ENCODE measurements at regions not wholly inside any gene's neighbourhood (a gene's known extent, or its start where the extent isn't known, plus 50 kb on each side); places are given as distances from the start of the nearest gene placed in this dataset.

GRCh38 chr9:38259519-38260218 lies 132.8 kb upstream of the ALDH1B1 start:
- Histone ChIP-seq H4K20me1 (no peaks in the 10 kb centered on the region), H3K36me3 (no peaks in the 10 kb centered on the region)
- TF ChIP-seq Cebpa-rat (IDR thresholded peaks at IDR 0.05) = no peak

GRCh38 chr9:38259056-38259455 lies 133.4 kb upstream of the ALDH1B1 start:
- Histone ChIP-seq H3K9ac (no peak overlapping the region), H3K4me1 (no peaks in the 10 kb centered on the region), H3K4me2 (no peak overlapping the region), H4K20me1 (no peaks in the 10 kb centered on the region), H3K27me3 (no peaks in the 10 kb centered on the region), H3K27ac (no peak overlapping the region), H3K9me3 (peaks cover 3% of the 10 kb centered on the region; the same call in 1 of the 2 replicates), H3K36me3 (no peaks in the 10 kb centered on the region), H3K4me3 (no peak overlapping the region)
- TF ChIP-seq Cebpa-rat (IDR thresholded peaks at IDR 0.05) = no peak

More at GRCh38 chr9:38259519-38260218, 132.8 kb upstream of the ALDH1B1 start:
- peaks cover 7% of the 10 kb centered on the region; the same call in 1 of the 2 replicates for H3K9me3 ChIP-seq
- no peak overlapping the region for H3K4me3 ChIP-seq
- H3K9ac ChIP-seq = no peak overlapping the region
- H3K4me2 ChIP-seq = no peak overlapping the region
- H3K4me1 ChIP-seq = no peaks in the 10 kb centered on the region
- no peaks in the 10 kb centered on the region for H3K27me3 ChIP-seq
- H3K27ac ChIP-seq = no peak overlapping the region

- no peak for TF ChIP-seq Cebpa-rat (IDR thresholded peaks at IDR 0.05)
- no peak overlapping the region for H3K4me2 ChIP-seq
- H3K27ac ChIP-seq = no peak overlapping the region
- H3K9ac ChIP-seq = no peak overlapping the region
- no peaks in the 10 kb centered on the region for H4K20me1 ChIP-seq
- H3K4me3 ChIP-seq = no peak overlapping the region
- H3K27me3 ChIP-seq = no peaks in the 10 kb centered on the region
- no peaks in the 10 kb centered on the region for H3K9me3 ChIP-seq
- no peaks in the 10 kb centered on the region for H3K36me3 ChIP-seq
- H3K4me1 ChIP-seq = no peaks in the 10 kb centered on the region
Observed at GRCh38 chr9:38257626-38258215, 134.8 kb upstream of the ALDH1B1 start.

GRCh38 chr9:38256461-38256860 lies 136.0 kb upstream of the ALDH1B1 start:
- Histone ChIP-seq H3K27me3 (no peaks in the 10 kb centered on the region), H3K27ac (no peak overlapping the region), H3K4me1 (no peaks in the 10 kb centered on the region), H4K20me1 (no peaks in the 10 kb centered on the region), H3K9me3 (no peaks in the 10 kb centered on the region), H3K9ac (no peak overlapping the region), H3K36me3 (no peaks in the 10 kb centered on the region), H3K4me3 (no peak overlapping the region), H3K4me2 (no peak overlapping the region)
- no peak for TF ChIP-seq Cebpa-rat (IDR thresholded peaks at IDR 0.05)

GRCh38 chr9:38255599-38255998 lies 136.9 kb upstream of the ALDH1B1 start:
- H3K4me3 ChIP-seq = no peak overlapping the region
- H3K4me1 ChIP-seq = no peaks in the 10 kb centered on the region
- H4K20me1 ChIP-seq = no peaks in the 10 kb centered on the region
- H3K9me3 ChIP-seq = no peaks in the 10 kb centered on the region
- no peaks in the 10 kb centered on the region for H3K36me3 ChIP-seq
- TF ChIP-seq Cebpa-rat (IDR thresholded peaks at IDR 0.05) = no peak
- H3K27me3 ChIP-seq = no peaks in the 10 kb centered on the region
- no peak overlapping the region for H3K4me2 ChIP-seq
- no peak overlapping the region for H3K27ac ChIP-seq
- no peak overlapping the region for H3K9ac ChIP-seq

GRCh38 chr9:38254756-38255155 lies 137.7 kb upstream of the ALDH1B1 start:
- no peak for TF ChIP-seq Cebpa-rat (IDR thresholded peaks at IDR 0.05)
- no peak overlapping the region for H3K27ac ChIP-seq
- no peaks in the 10 kb centered on the region for H3K4me1 ChIP-seq
- no peak overlapping the region for H3K4me3 ChIP-seq
- no peaks in the 10 kb centered on the region for H3K9me3 ChIP-seq
- no peak overlapping the region for H3K9ac ChIP-seq
- H3K4me2 ChIP-seq = no peak overlapping the region
- no peaks in the 10 kb centered on the region for H3K36me3 ChIP-seq
- H4K20me1 ChIP-seq = no peaks in the 10 kb centered on the region
- H3K27me3 ChIP-seq = no peaks in the 10 kb centered on the region

- no peak overlapping the region for H3K9ac ChIP-seq
- H3K9me3 ChIP-seq = no peaks in the 10 kb centered on the region
- TF ChIP-seq Cebpa-rat (IDR thresholded peaks at IDR 0.05) = no peak
- no peak overlapping the region for H3K4me3 ChIP-seq
- H3K27me3 ChIP-seq = no peaks in the 10 kb centered on the region
- H3K27ac ChIP-seq = no peak overlapping the region
- H3K4me2 ChIP-seq = no peak overlapping the region
- no peaks in the 10 kb centered on the region for H3K4me1 ChIP-seq
- no peaks in the 10 kb centered on the region for H3K36me3 ChIP-seq
- H4K20me1 ChIP-seq = no peaks in the 10 kb centered on the region
Observed at GRCh38 chr9:38254151-38254550, 138.4 kb upstream of the ALDH1B1 start.

- H3K27me3 ChIP-seq = no peaks in the 10 kb centered on the region
- H3K27ac ChIP-seq = no peak overlapping the region
- H3K4me1 ChIP-seq = peaks cover 4% of the 10 kb centered on the region; the same call in 1 of the 2 replicates
- H4K20me1 ChIP-seq = no peaks in the 10 kb centered on the region
- H3K9me3 ChIP-seq = no peaks in the 10 kb centered on the region
- no peaks in the 10 kb centered on the region for H3K36me3 ChIP-seq
- no peak overlapping the region for H3K9ac ChIP-seq
- H3K4me3 ChIP-seq = no peak overlapping the region
- no peak for TF ChIP-seq Cebpa-rat (IDR thresholded peaks at IDR 0.05)
- H3K4me2 ChIP-seq = no peak overlapping the region
Observed at GRCh38 chr9:38253200-38253599, 139.3 kb upstream of the ALDH1B1 start.

- H3K9me3 ChIP-seq = peaks cover 10% of the 10 kb centered on the region
- no peak overlapping the region for H3K4me2 ChIP-seq
- no peaks in the 10 kb centered on the region for H3K36me3 ChIP-seq
- H3K4me3 ChIP-seq = no peak overlapping the region
- H3K27ac ChIP-seq = no peak overlapping the region
- no peaks in the 10 kb centered on the region for H4K20me1 ChIP-seq
- peaks cover 10% of the 10 kb centered on the region; the same call in 1 of the 2 replicates for H3K4me1 ChIP-seq
- H3K9ac ChIP-seq = no peak overlapping the region
- no peaks in the 10 kb centered on the region for H3K27me3 ChIP-seq
- no peak for TF ChIP-seq Cebpa-rat (IDR thresholded peaks at IDR 0.05)
Observed at GRCh38 chr9:38251036-38251860, 141.3 kb upstream of the ALDH1B1 start.

All from BLaER1 (cell line).